IMR-90 (cell line): ENCODE measurements at regions not wholly inside any gene's neighbourhood (a gene's known extent, or its start where the extent isn't known, plus 50 kb on each side); places are given as distances from the start of the nearest gene placed in this dataset.

Source experiments
- ATAC-seq: fragments of 200-7000 bp; cut with Tn5 transposase; 2 replicates; pipeline ENCODE4 v1.9.1; 2020; ENCODE audit warnings: low read depth, mild to moderate bottlenecking, moderate library complexity
- BruUV-seq: library from RNA; stranded (reverse); fragments of 400-500 nt; replicated peaks from 2 replicates; lab custom pipeline; 2021; lab: Mats Ljungman, UMichigan
- CTCF ChIA-PET: fragments of 300-600 bp; formaldehyde crosslinking; extraction: SDS; loops from one replicate; lab custom pipeline; 2021; ENCODE audit warnings: antibody characterized with exemption; lab: Yijun Ruan, JAX
- POLR2A ChIA-PET: fragments of 300-600 bp; sonication (Branson Sonifier 250); formaldehyde crosslinking; loops from one replicate; lab custom pipeline; 2022; ENCODE audit warnings: antibody characterized with exemption; ENCODE audit not compliant: unreplicated experiment; lab: Charles Lee
- DNase-seq: peaks from one replicate; pipeline ENCODE4 v3.0.0; 2013
- H2AFZ ChIP-seq: replicated peaks from 2 replicates; pipeline ENCODE3; 2013; ENCODE audit warnings: low read length, mild to moderate bottlenecking; ENCODE audit not compliant: poor library complexity
- H2AK5ac ChIP-seq: 2 replicates; pipeline ENCODE4 v1.6.1; 2013; ENCODE audit warnings: low read depth, low read length, inconsistent platforms
- H2AK9ac ChIP-seq: replicated peaks from 2 replicates; pipeline ENCODE3; 2013; ENCODE audit warnings: mild to moderate bottlenecking, low read depth, low read length, moderate library complexity; ENCODE audit not compliant: poor library complexity
- H2BK120ac ChIP-seq: 2 replicates; pipeline ENCODE4 v1.6.1; 2013; ENCODE audit warnings: low read depth, low read length, inconsistent platforms
- H2BK15ac ChIP-seq: 3 replicates; pipeline ENCODE4 v1.6.1; 2013; ENCODE audit warnings: low read depth, low read length, inconsistent platforms
- H2BK20ac ChIP-seq: 2 replicates; pipeline ENCODE4 v1.6.1; 2013; ENCODE audit warnings: low read depth, mild to moderate bottlenecking, inconsistent platforms, low read length, moderate library complexity
- H2BK5ac ChIP-seq: 2 replicates; pipeline ENCODE4 v1.6.1; 2013; ENCODE audit warnings: mild to moderate bottlenecking, low read depth, low read length, inconsistent platforms; ENCODE audit not compliant: poor library complexity, severe bottlenecking
- H3K14ac ChIP-seq: replicated peaks from 2 replicates; pipeline ENCODE4 v1.6.1; 2013; ENCODE audit warnings: low read depth, low read length, inconsistent platforms
- H3K18ac ChIP-seq: 2 replicates; pipeline ENCODE4 v1.6.1; 2013; ENCODE audit warnings: low read depth, low read length, control low read depth
- H3K23ac ChIP-seq: 2 replicates; pipeline ENCODE4 v1.6.1; 2013; ENCODE audit warnings: low read depth, low read length, inconsistent platforms
- H3K27ac ChIP-seq: 2 replicates; pipeline ENCODE4 v1.5.1; 2013; ENCODE audit warnings: mild to moderate bottlenecking, control low read depth, low read length; ENCODE audit not compliant: insufficient read depth
- H3K27me3 ChIP-seq: 2 replicates; pipeline ENCODE4 v1.6.1; 2013; ENCODE audit warnings: low read length; ENCODE audit not compliant: control insufficient read depth, insufficient read depth
- H3K36me3 ChIP-seq: 2 replicates; pipeline ENCODE4 v1.6.1; 2013; ENCODE audit warnings: low read length, mixed read lengths; ENCODE audit not compliant: control insufficient read depth, insufficient read depth
- H3K4ac ChIP-seq: 2 replicates; pipeline ENCODE4 v1.6.1; 2013; ENCODE audit warnings: low read depth, low read length, inconsistent platforms
- H3K4me1 ChIP-seq: 2 replicates; pipeline ENCODE4 v1.6.1; 2013; ENCODE audit warnings: low read length, mixed read lengths; ENCODE audit not compliant: control insufficient read depth, insufficient read depth
- H3K4me2 ChIP-seq: 2 replicates; pipeline ENCODE4 v1.6.1; 2013; ENCODE audit warnings: low read depth, mild to moderate bottlenecking, control low read depth, low read length, moderate library complexity
- H3K4me3 ChIP-seq: 2 replicates; pipeline ENCODE4 v1.5.1; 2013; ENCODE audit warnings: low read depth, mild to moderate bottlenecking, control low read depth, low read length, moderate library complexity; ENCODE audit not compliant: insufficient read depth
- H3K56ac ChIP-seq: 2 replicates; pipeline ENCODE4 v1.6.1; 2013; ENCODE audit warnings: low read length, inconsistent platforms; ENCODE audit not compliant: insufficient read depth; ENCODE audit errors: extremely low read depth
- H3K79me1 ChIP-seq, 2 experiments: 2 replicates each; pipeline ENCODE4 v1.6.1; 2013; ENCODE audit warnings: low read length in 2 of 2, inconsistent platforms in 1 of 2, low read depth in 1 of 2
- H3K9ac ChIP-seq: 2 replicates; pipeline ENCODE4 v1.6.1; 2013; ENCODE audit warnings: low read depth, low read length, control low read depth
- H3K9me1 ChIP-seq: 2 replicates; pipeline ENCODE4 v1.6.1; 2013; ENCODE audit warnings: low read length, inconsistent platforms; ENCODE audit not compliant: insufficient read depth
- H3K9me3 ChIP-seq: 2 replicates; pipeline ENCODE4 v1.6.1; 2013; ENCODE audit warnings: low read length; ENCODE audit not compliant: control insufficient read depth, insufficient read depth
- H4K20me1 ChIP-seq: 2 replicates; pipeline ENCODE4 v1.6.1; 2013; ENCODE audit warnings: low read length, inconsistent platforms; ENCODE audit not compliant: insufficient read depth
- H4K5ac ChIP-seq: 2 replicates; pipeline ENCODE4 v1.6.1; 2013; ENCODE audit warnings: mild to moderate bottlenecking, low read depth, low read length, control low read depth
- H4K8ac ChIP-seq, 2 experiments: 2 replicates each; pipeline ENCODE4 v1.6.1; 2013; ENCODE audit warnings: low read depth in 2 of 2, low read length in 2 of 2, control low read depth in 1 of 2, inconsistent platforms in 1 of 2
- H4K91ac ChIP-seq: 2 replicates; pipeline ENCODE4 v1.6.1; 2013; ENCODE audit warnings: low read depth, low read length, inconsistent platforms; ENCODE audit not compliant: insufficient read depth
- ELK1 ChIP-seq: fragments of 150-350 bp; IDR thresholded peaks from 2 replicates; pipeline ENCODE4 v1.6.1; 2016; ENCODE audit warnings: low read depth, mild to moderate bottlenecking, low read length, moderate library complexity, borderline replicate concordance
- MAZ ChIP-seq: IDR thresholded peaks from 2 replicates; pipeline ENCODE4 v1.6.1; 2012; ENCODE audit warnings: low read depth, mild to moderate bottlenecking, low read length, improper control_type of control experiment, moderate library complexity, borderline replicate concordance
- NFE2L2 ChIP-seq: fragments of 150-350 bp; IDR thresholded peaks from 2 replicates; pipeline ENCODE4 v1.6.1; 2016; ENCODE audit warnings: low read depth, mild to moderate bottlenecking, low read length
- RAD21 ChIP-seq: IDR thresholded peaks from 2 replicates; pipeline ENCODE4 v1.6.1; 2012; ENCODE audit warnings: low read length, improper control_type of control experiment
- RCOR1 ChIP-seq: IDR thresholded peaks from 2 replicates; pipeline ENCODE4 v1.6.1; 2012; ENCODE audit warnings: mild to moderate bottlenecking, low read length, improper control_type of control experiment; ENCODE audit not compliant: insufficient replicate concordance
- RFX5 ChIP-seq: IDR thresholded peaks from 2 replicates; pipeline ENCODE4 v1.8.0; 2012; ENCODE audit warnings: low read depth, mild to moderate bottlenecking, low read length, moderate library complexity
- WGBS, 2 experiments: methylation state at CpG; one replicate each; pipeline versions ENCODE4 v1.1.5 to v1.1.7; 2013; ENCODE audit warnings: missing lambda C conversion rate in 2 of 2; ENCODE audit not compliant: insufficient read length in 1 of 2; ENCODE audit errors: extremely low coverage in 2 of 2; 5-methylcytosine and 5-hydroxymethylcytosine counted together
- dilution Hi-C: fragments of 300-500 bp; cut with HindIII; formaldehyde crosslinking; loops from one replicate; pipeline ENCODE4 v1.14.3; 2018; ENCODE audit warnings: low sequenced_read_pairs; ENCODE audit not compliant: unreplicated experiment
- in situ Hi-C: fragments of 300-500 bp; cut with MboI; formaldehyde crosslinking; loops from 3 replicates; pipeline ENCODE4 v1.14.3; 2019; ENCODE audit warnings: low sequenced_read_pairs, inconsistent platforms, mixed read lengths
- intact Hi-C: fragments of 100-400 bp; cut with micrococcal nuclease; formaldehyde crosslinking; loops from 2 replicates; pipeline ENCODE4 v1.10.0; 2022

GRCh38 chr11:27886857-27887256, 186.6 kb upstream of the BDNF start:
- Histone ChIP-seq H3K4me1 (peaks cover 2% of the 10 kb centered on the region; the same call in 1 of the 2 replicates), H2AFZ (no peak overlapping the region), H2AK9ac (no peak overlapping the region), H4K91ac (no peak overlapping the region), H3K9ac (no peak overlapping the region), H4K8ac (no peak overlapping the region), H3K9me3 (no peaks in the 10 kb centered on the region), H2BK15ac (no peak overlapping the region), H3K56ac (no peak overlapping the region), H2BK5ac (no peak overlapping the region), H3K23ac (no peak overlapping the region), H3K4me2 (no peak overlapping the region), H3K4me3 (no peak overlapping the region), H3K27me3 (no peaks in the 10 kb centered on the region), H2BK20ac (no peak overlapping the region), H3K14ac (no peak overlapping the region), H3K4ac (no peak overlapping the region), H2BK120ac (no peak overlapping the region), H2AK5ac (no peak overlapping the region), H3K9me1 (no peaks in the 10 kb centered on the region), H3K18ac (no peak overlapping the region), H3K36me3 (no peaks in the 10 kb centered on the region), H3K79me1 (no peaks in the 10 kb centered on the region), H4K20me1 (no peaks in the 10 kb centered on the region), H3K27ac (no peak overlapping the region), H4K5ac (no peak overlapping the region)
- CTCF ChIA-PET, result no interaction called here
- TF ChIP-seq RAD21 (no peak), RCOR1 (no peak), NFE2L2 (no peak), ELK1 (no peak), MAZ (no peak), RFX5 (no peak)
- in situ Hi-C loops, result no loop called here
- dilution Hi-C loops, result no loop called here
- ATAC-seq (no peak), DNase-seq (no peak)
- POLR2A ChIA-PET, result no interaction called here
- intact Hi-C loops, result no loop called here
- BruUV-seq, result no TSS peak
- WGBS, 2 experiments, result no CpG with 5 or more reads among the region's 3 CpGs
